SKM-1 (cell line): ENCODE measurements at regions not wholly inside any gene's neighbourhood (a gene's known extent, or its start where the extent isn't known, plus 50 kb on each side); places are given as distances from the start of the nearest gene placed in this dataset.

Experiments used
- DNase-seq: peaks from one replicate; lab custom pipeline; 2025; ENCODE audit not compliant: unreplicated experiment; lab: John Stamatoyannopoulos, UW

GRCh38 chr12:100738086-100738485 lies 56.5 kb upstream of the ANO4 start:
- DNase-seq = no peak

DNA sequence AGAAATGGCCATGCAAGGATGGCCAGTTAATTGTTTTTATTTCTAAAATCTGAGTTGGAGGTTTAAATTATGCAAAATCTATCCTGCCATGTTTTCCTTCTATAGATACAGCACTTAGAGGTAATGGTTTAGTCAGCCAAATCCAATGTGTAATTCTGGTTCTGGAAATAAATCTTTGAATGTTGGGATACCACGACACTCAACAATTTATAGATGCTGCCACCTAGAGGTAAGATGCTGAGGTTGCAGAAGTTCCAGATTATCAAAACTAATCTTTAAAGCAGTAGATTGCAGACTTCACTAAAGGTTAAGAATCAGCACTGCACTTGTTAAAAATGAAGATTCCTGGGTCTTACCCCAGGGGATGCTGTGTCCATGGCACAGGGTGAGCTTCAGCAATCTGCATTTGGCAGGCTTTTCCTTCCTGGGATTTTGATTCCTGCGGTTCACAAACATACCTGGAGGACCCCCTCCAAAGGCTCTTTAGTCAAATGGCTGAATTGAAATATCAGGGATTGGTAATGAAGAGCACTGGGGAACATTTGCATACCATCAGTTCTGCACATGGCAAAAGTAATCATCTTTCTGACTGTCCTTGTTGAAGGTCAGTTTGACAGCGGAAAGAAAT lies 53.4 kb upstream of the ANO4 start:
- DNase-seq = no peak

DNA sequence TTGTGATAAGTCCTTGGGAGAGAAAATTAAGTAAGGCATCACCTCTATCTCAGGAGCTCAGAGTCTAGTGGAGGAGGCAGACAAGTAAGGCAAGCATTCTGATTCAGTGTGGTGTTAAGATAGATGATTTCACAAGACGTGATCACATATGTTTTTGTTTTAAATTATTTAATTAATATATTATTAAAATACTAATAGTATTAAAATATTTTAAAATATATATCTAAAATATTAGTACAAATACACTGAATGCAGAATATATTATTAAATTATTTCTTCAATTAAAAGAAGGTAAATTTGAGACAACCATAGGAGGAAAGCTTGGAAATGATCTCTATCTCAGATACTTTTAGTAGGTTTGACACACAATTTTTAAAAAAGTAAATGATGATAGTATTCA lies 51.5 kb upstream of the ANO4 start:
- DNase-seq = no peak
